Right lobe of liver (tissue), 4 donors: ENCODE measurements at regions not wholly inside any gene's neighbourhood (a gene's known extent, or its start where the extent isn't known, plus 50 kb on each side); places are given as distances from the start of the nearest gene placed in this dataset.

Experiments
- POLR2A ChIP-seq: fragments of 450-650 bp; IDR thresholded peaks from one replicate; pipeline ENCODE4 v1.6.1; 2017; ENCODE audit warnings: antibody characterized with exemption, mild to moderate bottlenecking
- TF ChIP-seq, protein P1 (sequence below), 4 donors: fragments of 200-600 bp in 3 of 4; fragments of 450-650 bp in 1 of 4; IDR thresholded peaks; one replicate each; pipeline versions ENCODE4 v1.5.1 to v1.8.0; 2016 to 2022; ENCODE audit warnings: antibody characterized with exemption in 4 of 4, mild to moderate bottlenecking in 2 of 4
- donor health status: DM: no; HTN: no; CAD: no.
- donor health status: DM: no; HTN: no; CAD: no.
- donor health status: DM: no; HTN: yes; CAD: no.

DNA sequence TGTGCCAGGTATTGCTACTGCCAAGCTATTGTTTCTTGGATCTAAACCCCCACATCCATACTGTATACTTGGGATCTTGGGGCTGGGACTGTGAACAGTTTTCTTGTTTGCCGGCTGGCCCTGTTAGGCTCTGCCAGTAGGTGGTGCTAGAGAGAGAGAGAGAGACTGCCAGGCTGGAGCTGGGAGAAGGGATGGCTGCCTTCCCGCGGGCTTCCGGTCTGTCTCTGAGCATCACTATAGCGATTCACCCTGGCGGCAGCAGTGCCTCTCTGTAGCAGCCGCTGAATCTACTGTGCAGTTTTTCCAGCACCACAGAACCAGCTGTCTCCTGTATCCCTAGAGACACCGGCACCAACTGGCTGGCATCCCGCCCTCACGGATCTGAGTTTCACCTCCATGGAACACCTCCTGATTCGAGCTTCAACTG, 201.2 kb downstream of the UTP18 start:
- TF ChIP-seq POLR2A = no peak
- TF ChIP-seq, protein P1, sequence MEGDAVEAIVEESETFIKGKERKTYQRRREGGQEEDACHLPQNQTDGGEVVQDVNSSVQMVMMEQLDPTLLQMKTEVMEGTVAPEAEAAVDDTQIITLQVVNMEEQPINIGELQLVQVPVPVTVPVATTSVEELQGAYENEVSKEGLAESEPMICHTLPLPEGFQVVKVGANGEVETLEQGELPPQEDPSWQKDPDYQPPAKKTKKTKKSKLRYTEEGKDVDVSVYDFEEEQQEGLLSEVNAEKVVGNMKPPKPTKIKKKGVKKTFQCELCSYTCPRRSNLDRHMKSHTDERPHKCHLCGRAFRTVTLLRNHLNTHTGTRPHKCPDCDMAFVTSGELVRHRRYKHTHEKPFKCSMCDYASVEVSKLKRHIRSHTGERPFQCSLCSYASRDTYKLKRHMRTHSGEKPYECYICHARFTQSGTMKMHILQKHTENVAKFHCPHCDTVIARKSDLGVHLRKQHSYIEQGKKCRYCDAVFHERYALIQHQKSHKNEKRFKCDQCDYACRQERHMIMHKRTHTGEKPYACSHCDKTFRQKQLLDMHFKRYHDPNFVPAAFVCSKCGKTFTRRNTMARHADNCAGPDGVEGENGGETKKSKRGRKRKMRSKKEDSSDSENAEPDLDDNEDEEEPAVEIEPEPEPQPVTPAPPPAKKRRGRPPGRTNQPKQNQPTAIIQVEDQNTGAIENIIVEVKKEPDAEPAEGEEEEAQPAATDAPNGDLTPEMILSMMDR (IDR thresholded peaks at IDR 0.05) = peak; percentile 53 to 85 (median 80)
